Spleen (tissue), 11 donors: ENCODE measurements at regions not wholly inside any gene's neighbourhood (a gene's known extent, or its start where the extent isn't known, plus 50 kb on each side); places are given as distances from the start of the nearest gene placed in this dataset.

Experiments used
- DNase-seq: peaks from one replicate; pipeline ENCODE4 v3.0.0-alpha.2; 2020
- H3K27ac ChIP-seq, 8 donors: fragments of 200-600 bp; sonication (generic) in 7 of 8; 1 replicate in 4 of 8; 2 replicates in 4 of 8; pipeline versions ENCODE4 v1.5.0 to v1.8.0; 2016 to 2021; ENCODE audit warnings: inconsistent platforms in 4 of 8, mild to moderate bottlenecking in 4 of 8, moderate library complexity in 1 of 8
- H3K27me3 ChIP-seq, 7 donors: fragments of 200-600 bp; sonication (generic) in 6 of 7; replicated peaks in 1 of 7; 1 replicate in 4 of 7; 2 replicates in 3 of 7; pipeline versions ENCODE4 v1.5.0 to v1.8.0; 2016 to 2021; ENCODE audit warnings: inconsistent platforms in 3 of 7, mild to moderate bottlenecking in 1 of 7
- H3K36me3 ChIP-seq, 6 donors: fragments of 200-600 bp; sonication (generic) in 5 of 6; 1 replicate in 4 of 6; 2 replicates in 2 of 6; pipeline versions ENCODE4 v1.5.0 to v1.8.0; 2016 to 2021; ENCODE audit warnings: inconsistent platforms in 2 of 6
- H3K4me1 ChIP-seq, 6 donors: fragments of 200-600 bp; sonication (generic) in 5 of 6; 1 replicate in 3 of 6; 2 replicates in 3 of 6; pipeline versions ENCODE4 v1.5.0 to v1.8.0; 2016 to 2021; ENCODE audit warnings: inconsistent platforms in 3 of 6
- H3K4me3 ChIP-seq, 8 donors: fragments of 200-600 bp; sonication (generic) in 7 of 8; 1 replicate in 4 of 8; 2 replicates in 4 of 8; pipeline versions ENCODE4 v1.5.0 to v1.8.0; 2016 to 2021; ENCODE audit warnings: inconsistent platforms in 4 of 8, mild to moderate bottlenecking in 4 of 8, moderate library complexity in 2 of 8
- H3K9me3 ChIP-seq, 8 donors: fragments of 200-600 bp; sonication (generic) in 7 of 8; 1 replicate in 4 of 8; 2 replicates in 4 of 8; pipeline versions ENCODE4 v1.5.0 to v1.8.0; 2016 to 2021; ENCODE audit warnings: inconsistent platforms in 4 of 8
- CTCF ChIP-seq, 11 experiments: fragments of 200-600 bp in 7 of 11; fragments of 450-650 bp in 4 of 11; sonication (generic) in 4 of 11; IDR thresholded peaks in 8 of 11; conservative IDR thresholded peaks in 3 of 11; 1 replicate in 7 of 11; 2 replicates in 4 of 11; pipeline versions ENCODE4 v1.4.0 to v1.8.0; 2016 to 2021; ENCODE audit warnings: antibody characterized with exemption in 11 of 11, inconsistent platforms in 4 of 11, mild to moderate bottlenecking in 1 of 11
- POLR2A ChIP-seq, 3 donors: fragments of 450-650 bp; IDR thresholded peaks; one replicate each; pipeline ENCODE4 v1.5.1; 2017; ENCODE audit warnings: antibody characterized with exemption in 3 of 3, mild to moderate bottlenecking in 1 of 3
- POLR2AphosphoS5 ChIP-seq, 3 donors: sonication (generic); formaldehyde crosslinking; IDR thresholded peaks; one replicate each; pipeline ENCODE4 v1.5.1; 2017; ENCODE audit warnings: antibody characterized with exemption in 3 of 3
- WGBS, 5 donors: extraction: QIAGEN DNeasy Blood & Tissue Kit in 3 of 5; methylation state at CpG; one replicate each; pipeline versions ENCODE4 v1.1.5 to v1.1.7; 2013 to 2018; 5-methylcytosine and 5-hydroxymethylcytosine counted together
- intact Hi-C: fragments of 100-400 bp; cut with DNase I; formaldehyde crosslinking; loops from one replicate; pipeline ENCODE4 v1.15.0; 2023; ENCODE audit warnings: low total_unique reads
- donor health status: healthy with polysubstance abuse.
- donor health status: DM: no; HTN: no; CAD: no; lungs with moderate emphysema.
- donor health status: DM: no; HTN: no; CAD: no.
- donor health status: Bipolar disorder and iron deficiency.
- donor health status: healthy.
- donor health status: DM: no; HTN: no; CAD: no.
- donor health status: DM: yes; HTN: yes; CAD: no.

GRCh38 chr11:114896594-114896993 lies 218.3 kb downstream of the NXPE2 start:
- H3K27me3 ChIP-seq: peaks cover 0 to 5% (median 0%) of the 10 kb centered on the region in 7 donors
- H3K4me1 ChIP-seq: no peaks in the 10 kb centered on the region
- H3K4me3 ChIP-seq: no peak overlapping the region
- H3K27ac ChIP-seq: no peak overlapping the region
- H3K9me3 ChIP-seq: peaks cover 0 to 35% (median 18%) of the 10 kb centered on the region in 8 donors
- DNase-seq: no peak
- 65 to 77% (median 72%) methylated on average over 4 of the region's 4 CpGs for WGBS, 5 donors
- H3K36me3 ChIP-seq: no peaks in the 10 kb centered on the region
- TF ChIP-seq POLR2AphosphoS5 (IDR thresholded peaks at IDR 0.05) (no peak), POLR2A (IDR thresholded peaks at IDR 0.05) (no peak), CTCF (IDR thresholded peaks at IDR 0.05 in 8 of 11, conservative IDR thresholded peaks at IDR 0.05 in 3 of 11) (no peak)
- intact Hi-C loops: no loop called here

- TF ChIP-seq POLR2A (IDR thresholded peaks at IDR 0.05): no peak
- no peak for TF ChIP-seq CTCF (IDR thresholded peaks at IDR 0.05 in 8 of 11, conservative IDR thresholded peaks at IDR 0.05 in 3 of 11)
- no peak for TF ChIP-seq POLR2AphosphoS5 (IDR thresholded peaks at IDR 0.05)
Measured at GRCh38 chr11:114909866-114910265, 231.5 kb downstream of the NXPE2 start.

GRCh38 chr11:114912826-114913225 lies 234.5 kb downstream of the NXPE2 start:
- Histone ChIP-seq H3K27me3 (no peaks in the 10 kb centered on the region), H3K9me3 (peaks cover 0 to 2% (median 0%) of the 10 kb centered on the region in 8 donors), H3K4me1 (no peaks in the 10 kb centered on the region), H3K4me3 (no peak overlapping the region), H3K36me3 (no peaks in the 10 kb centered on the region), H3K27ac (no peak overlapping the region)
- TF ChIP-seq POLR2A (IDR thresholded peaks at IDR 0.05): no peak
- DNase-seq: no peak
- WGBS, 5 donors: 71 to 83% (median 78%) methylated on average over 4 of the region's 4 CpGs
- intact Hi-C loops: no loop called here

More at GRCh38 chr11:114909866-114910265, 231.5 kb downstream of the NXPE2 start:
- no peaks in the 10 kb centered on the region for H3K4me1 ChIP-seq
- H3K27ac ChIP-seq: no peak overlapping the region
- no peaks in the 10 kb centered on the region for H3K36me3 ChIP-seq
- peaks cover 0 to 15% (median 8%) of the 10 kb centered on the region in 8 donors for H3K9me3 ChIP-seq
- DNase-seq: no peak
- H3K4me3 ChIP-seq: no peak overlapping the region
- H3K27me3 ChIP-seq: no peaks in the 10 kb centered on the region
- intact Hi-C loops: no loop called here
- 56 to 76% (median 64%) methylated on average over 3 of the region's 3 CpGs for WGBS, 5 donors

GRCh38 chr11:114914231-114915005 lies 236.1 kb downstream of the NXPE2 start:
- Histone ChIP-seq H3K36me3 (no peaks in the 10 kb centered on the region), H3K4me3 (no peak overlapping the region), H3K9me3 (no peaks in the 10 kb centered on the region), H3K4me1 (no peaks in the 10 kb centered on the region), H3K27me3 (no peaks in the 10 kb centered on the region), H3K27ac (no peak overlapping the region)
- DNase-seq: no peak
- TF ChIP-seq POLR2A (IDR thresholded peaks at IDR 0.05): no peak
- TF ChIP-seq POLR2AphosphoS5 (IDR thresholded peaks at IDR 0.05): no peak
- TF ChIP-seq CTCF (IDR thresholded peaks at IDR 0.05 in 8 of 11, conservative IDR thresholded peaks at IDR 0.05 in 3 of 11): no peak
- intact Hi-C loops: no loop called here
- 80 to 97% (median 92%) methylated on average over 1 of the region's 1 CpG for WGBS, 5 donors
